NB4 (cell line): ENCODE measurements at regions not wholly inside any gene's neighbourhood (a gene's known extent, or its start where the extent isn't known, plus 50 kb on each side); places are given as distances from the start of the nearest gene placed in this dataset.

Source experiments
- POLR2A ChIP-seq: IDR thresholded peaks from 2 replicates; pipeline ENCODE4 v1.6.1; 2011; ENCODE audit warnings: mild to moderate bottlenecking; ENCODE audit not compliant: insufficient read length; ENCODE audit errors: extremely low read depth
- TF ChIP-seq, protein P1 (sequence below): IDR thresholded peaks from one replicate; pipeline ENCODE4 v1.5.1; 2012; ENCODE audit warnings: low read depth, low read length

- TF ChIP-seq, protein P1, sequence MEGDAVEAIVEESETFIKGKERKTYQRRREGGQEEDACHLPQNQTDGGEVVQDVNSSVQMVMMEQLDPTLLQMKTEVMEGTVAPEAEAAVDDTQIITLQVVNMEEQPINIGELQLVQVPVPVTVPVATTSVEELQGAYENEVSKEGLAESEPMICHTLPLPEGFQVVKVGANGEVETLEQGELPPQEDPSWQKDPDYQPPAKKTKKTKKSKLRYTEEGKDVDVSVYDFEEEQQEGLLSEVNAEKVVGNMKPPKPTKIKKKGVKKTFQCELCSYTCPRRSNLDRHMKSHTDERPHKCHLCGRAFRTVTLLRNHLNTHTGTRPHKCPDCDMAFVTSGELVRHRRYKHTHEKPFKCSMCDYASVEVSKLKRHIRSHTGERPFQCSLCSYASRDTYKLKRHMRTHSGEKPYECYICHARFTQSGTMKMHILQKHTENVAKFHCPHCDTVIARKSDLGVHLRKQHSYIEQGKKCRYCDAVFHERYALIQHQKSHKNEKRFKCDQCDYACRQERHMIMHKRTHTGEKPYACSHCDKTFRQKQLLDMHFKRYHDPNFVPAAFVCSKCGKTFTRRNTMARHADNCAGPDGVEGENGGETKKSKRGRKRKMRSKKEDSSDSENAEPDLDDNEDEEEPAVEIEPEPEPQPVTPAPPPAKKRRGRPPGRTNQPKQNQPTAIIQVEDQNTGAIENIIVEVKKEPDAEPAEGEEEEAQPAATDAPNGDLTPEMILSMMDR, result no peak
- TF ChIP-seq POLR2A, result no peak
Observed at GRCh38 chr1:98044071-98044697, 123.3 kb upstream of the DPYD start.
